ENCODE measurements at regions not wholly inside any gene's neighbourhood (a gene's known extent, or its start where the extent isn't known, plus 50 kb on each side); places are given as distances from the start of the nearest gene placed in this dataset.

- H3K4me3 ChIP-seq: no peak overlapping the region
- no peaks in the 10 kb centered on the region for H3K4me1 ChIP-seq
- DNase-seq (no peak), ATAC-seq (ENCODE audit: low FRiP score in 2 of 2) (no peak)
- WGBS, 2 donors: 60 to 63% methylated on average over 4 of the region's 4 CpGs
- TF ChIP-seq CTCF (IDR thresholded peaks at IDR 0.05) (no peak), EP300 (IDR thresholded peaks at IDR 0.05) (no peak), POLR2A (IDR thresholded peaks at IDR 0.05) (no peak), POLR2AphosphoS5 (IDR thresholded peaks at IDR 0.05) (no peak)
- H3K36me3 ChIP-seq: no peaks in the 10 kb centered on the region
- no peaks in the 10 kb centered on the region for H3K27me3 ChIP-seq
- H3K9me3 ChIP-seq: no peaks in the 10 kb centered on the region
- H3K27ac ChIP-seq: no peak overlapping the region
Observed at GRCh38 chr2:155733091-155733853, 599.2 kb downstream of the NR4A2 start.

GRCh38 chr2:155730804-155731203 lies 601.7 kb downstream of the NR4A2 start:
- Histone ChIP-seq H3K4me3 (no peak overlapping the region), H3K36me3 (no peaks in the 10 kb centered on the region), H3K27ac (no peak overlapping the region), H3K9me3 (no peaks in the 10 kb centered on the region), H3K4me1 (no peaks in the 10 kb centered on the region), H3K27me3 (no peaks in the 10 kb centered on the region)
- TF ChIP-seq POLR2A (IDR thresholded peaks at IDR 0.05) (no peak), POLR2AphosphoS5 (IDR thresholded peaks at IDR 0.05) (no peak), EP300 (IDR thresholded peaks at IDR 0.05) (no peak), CTCF (IDR thresholded peaks at IDR 0.05) (no peak)
- WGBS, 2 donors: 77 to 80% methylated on average over 5 of the region's 5 CpGs
- ATAC-seq (ENCODE audit: low FRiP score in 2 of 2) (no peak), DNase-seq (no peak)

- WGBS, 2 donors: 28 to 29% methylated on average over 10 of the region's 10 CpGs
- no peak for ATAC-seq (ENCODE audit: low FRiP score in 2 of 2)
- no peak for DNase-seq
- H3K4me1 ChIP-seq: no peaks in the 10 kb centered on the region
- no peak overlapping the region for H3K27ac ChIP-seq
- no peak for TF ChIP-seq EP300 (IDR thresholded peaks at IDR 0.05)
- no peak for TF ChIP-seq POLR2AphosphoS5 (IDR thresholded peaks at IDR 0.05)
- no peak for TF ChIP-seq CTCF (IDR thresholded peaks at IDR 0.05)
- TF ChIP-seq POLR2A (IDR thresholded peaks at IDR 0.05): no peak
- no peak overlapping the region for H3K4me3 ChIP-seq
- H3K27me3 ChIP-seq: no peaks in the 10 kb centered on the region
- H3K9me3 ChIP-seq: no peaks in the 10 kb centered on the region
- no peaks in the 10 kb centered on the region for H3K36me3 ChIP-seq
Observed at GRCh38 chr2:155727187-155727895, 605.2 kb downstream of the NR4A2 start.

GRCh38 chr2:155722290-155722689 lies 610.2 kb downstream of the NR4A2 start:
- H3K4me1 ChIP-seq: no peaks in the 10 kb centered on the region
- H3K27ac ChIP-seq: no peak overlapping the region
- 83 to 87% methylated on average over 3 of the region's 3 CpGs for WGBS, 2 donors
- ATAC-seq (ENCODE audit: low FRiP score in 2 of 2): no peak
- TF ChIP-seq CTCF (IDR thresholded peaks at IDR 0.05) (no peak), EP300 (IDR thresholded peaks at IDR 0.05) (no peak), POLR2A (IDR thresholded peaks at IDR 0.05) (no peak), POLR2AphosphoS5 (IDR thresholded peaks at IDR 0.05) (no peak)
- no peaks in the 10 kb centered on the region for H3K36me3 ChIP-seq
- no peak overlapping the region for H3K4me3 ChIP-seq
- no peak for DNase-seq
- H3K9me3 ChIP-seq: no peaks in the 10 kb centered on the region
- no peaks in the 10 kb centered on the region for H3K27me3 ChIP-seq
